B cell (primary cell): ENCODE measurements at regions not wholly inside any gene's neighbourhood (a gene's known extent, or its start where the extent isn't known, plus 50 kb on each side); places are given as distances from the start of the nearest gene placed in this dataset.

Experiments used
- EZH2 ChIP-seq: IDR thresholded peaks from 2 replicates; pipeline ENCODE4 v1.6.1; 2012; ENCODE audit warnings: borderline replicate concordance, low read depth, mild to moderate bottlenecking, moderate library complexity, low read length; ENCODE audit not compliant: insufficient read depth, poor library complexity, severe bottlenecking
- TF ChIP-seq, protein P1 (sequence below): fragments of 200-600 bp; IDR thresholded peaks from one replicate; pipeline ENCODE4 v1.8.0; 2022; ENCODE audit warnings: antibody characterized with exemption, mild to moderate bottlenecking

DNA sequence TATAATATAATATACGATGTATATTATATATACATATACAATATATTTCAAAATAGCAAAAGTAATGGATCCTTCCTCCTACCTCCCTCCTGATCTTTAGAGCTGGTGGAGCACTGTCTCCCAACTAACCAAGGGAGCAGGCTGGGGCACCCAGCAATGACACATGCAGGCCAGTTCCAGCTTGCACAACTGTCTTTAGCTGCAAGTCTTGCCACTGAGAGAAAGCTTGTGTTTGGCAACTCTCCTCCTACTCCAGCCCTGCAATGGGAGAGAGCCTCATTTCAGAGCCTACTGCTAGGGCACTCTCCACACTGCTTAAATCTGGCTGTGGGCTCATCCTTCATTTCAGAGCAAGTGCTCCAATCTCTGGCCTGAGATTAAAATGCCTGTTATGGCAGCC, 469.8 kb upstream of the OLFM3 start:
- TF ChIP-seq, protein P1, sequence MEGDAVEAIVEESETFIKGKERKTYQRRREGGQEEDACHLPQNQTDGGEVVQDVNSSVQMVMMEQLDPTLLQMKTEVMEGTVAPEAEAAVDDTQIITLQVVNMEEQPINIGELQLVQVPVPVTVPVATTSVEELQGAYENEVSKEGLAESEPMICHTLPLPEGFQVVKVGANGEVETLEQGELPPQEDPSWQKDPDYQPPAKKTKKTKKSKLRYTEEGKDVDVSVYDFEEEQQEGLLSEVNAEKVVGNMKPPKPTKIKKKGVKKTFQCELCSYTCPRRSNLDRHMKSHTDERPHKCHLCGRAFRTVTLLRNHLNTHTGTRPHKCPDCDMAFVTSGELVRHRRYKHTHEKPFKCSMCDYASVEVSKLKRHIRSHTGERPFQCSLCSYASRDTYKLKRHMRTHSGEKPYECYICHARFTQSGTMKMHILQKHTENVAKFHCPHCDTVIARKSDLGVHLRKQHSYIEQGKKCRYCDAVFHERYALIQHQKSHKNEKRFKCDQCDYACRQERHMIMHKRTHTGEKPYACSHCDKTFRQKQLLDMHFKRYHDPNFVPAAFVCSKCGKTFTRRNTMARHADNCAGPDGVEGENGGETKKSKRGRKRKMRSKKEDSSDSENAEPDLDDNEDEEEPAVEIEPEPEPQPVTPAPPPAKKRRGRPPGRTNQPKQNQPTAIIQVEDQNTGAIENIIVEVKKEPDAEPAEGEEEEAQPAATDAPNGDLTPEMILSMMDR = no peak
- TF ChIP-seq EZH2 = no peak
